ENCODE measurements at regions not wholly inside any gene's neighbourhood (a gene's known extent, or its start where the extent isn't known, plus 50 kb on each side); places are given as distances from the start of the nearest gene placed in this dataset.
"Not testable (repeated sequence)": the region's sequence is repeated elsewhere in the genome, so short reads cannot be mapped to it uniquely, and the experiment has no call there.

GRCh38 chr18:22704586-22704918 is 228.6 kb upstream of the RBBP8 start:
- DNase-seq, result no peak

- DNase-seq, result peak; percentile 47
Observed at GRCh38 chr18:22705328-22705727, 227.8 kb upstream of the RBBP8 start.

GRCh38 chr18:22706025-22706424 is 227.1 kb upstream of the RBBP8 start:
- not testable (repeated sequence) for DNase-seq

GRCh38 chr18:22709288-22710060 is 223.7 kb upstream of the RBBP8 start:
- no peak for DNase-seq

- no peak for DNase-seq
Observed at GRCh38 chr18:22710673-22711191, 222.4 kb upstream of the RBBP8 start.

GRCh38 chr18:22711192-22711685 is 221.9 kb upstream of the RBBP8 start:
- peak; percentile 16 for DNase-seq

GRCh38 chr18:22713511-22713910 is 219.6 kb upstream of the RBBP8 start:
- DNase-seq, result no peak

- not testable (repeated sequence) for DNase-seq
Observed at GRCh38 chr18:22717536-22717935, 215.6 kb upstream of the RBBP8 start.

GRCh38 chr18:22723221-22723620 is 209.9 kb upstream of the RBBP8 start:
- DNase-seq, result no peak

- DNase-seq, result no peak
Observed at GRCh38 chr18:22723773-22724172, 209.4 kb upstream of the RBBP8 start.

GRCh38 chr18:22726469-22726868 is 206.7 kb upstream of the RBBP8 start:
- no peak for DNase-seq

- DNase-seq, result no peak
Observed at GRCh38 chr18:22728016-22728415, 205.1 kb upstream of the RBBP8 start.

GRCh38 chr18:22728481-22729105 is 204.5 kb upstream of the RBBP8 start:
- DNase-seq, result no peak

- DNase-seq, result peak; percentile 64
Observed at GRCh38 chr18:22731398-22731797, 201.7 kb upstream of the RBBP8 start.

GRCh38 chr18:22734105-22734661 is 198.9 kb upstream of the RBBP8 start:
- DNase-seq, result no peak

- no peak for DNase-seq
Observed at GRCh38 chr18:22734791-22735627, 198.1 kb upstream of the RBBP8 start.

- no peak for DNase-seq
Observed at GRCh38 chr18:22737054-22737453, 196.1 kb upstream of the RBBP8 start.

- no peak for DNase-seq
Observed at GRCh38 chr18:22739061-22739642, 194.0 kb upstream of the RBBP8 start.

- DNase-seq, result no peak
Observed at GRCh38 chr18:22739789-22740188, 193.3 kb upstream of the RBBP8 start.

- no peak for DNase-seq
Observed at GRCh38 chr18:22741318-22741717, 191.8 kb upstream of the RBBP8 start.

- DNase-seq, result no peak
Observed at GRCh38 chr18:22742409-22742808, 190.7 kb upstream of the RBBP8 start.

- no peak for DNase-seq
Observed at GRCh38 chr18:22745966-22746365, 187.2 kb upstream of the RBBP8 start.

Data from dermis blood vessel endothelial cell (primary cell).